H9 (cell line): ENCODE measurements at regions not wholly inside any gene's neighbourhood (a gene's known extent, or its start where the extent isn't known, plus 50 kb on each side); places are given as distances from the start of the nearest gene placed in this dataset.

Experiments
- DNase-seq: peaks from one replicate; pipeline ENCODE4 v3.0.0-alpha.2; 2017
- H2AFZ ChIP-seq: one replicate; pipeline ENCODE4 v1.6.1; 2013; ENCODE audit warnings: mild to moderate bottlenecking, low read length, control low read depth, moderate library complexity
- H2AK5ac ChIP-seq: 2 replicates; pipeline ENCODE4 v1.6.1; 2013; ENCODE audit warnings: low read length, control low read depth, mixed read lengths; ENCODE audit not compliant: insufficient read length
- H2BK120ac ChIP-seq: one replicate; pipeline ENCODE4 v1.6.1; 2013; ENCODE audit warnings: low read depth, mild to moderate bottlenecking, low read length, control low read depth, inconsistent platforms; ENCODE audit not compliant: poor library complexity, severe bottlenecking
- H2BK12ac ChIP-seq: 2 replicates; pipeline ENCODE4 v1.6.1; 2013; ENCODE audit warnings: low read length, control low read depth, mixed read lengths, low read depth; ENCODE audit not compliant: insufficient read length
- H2BK15ac ChIP-seq: 2 replicates; pipeline ENCODE4 v1.6.1; 2013; ENCODE audit warnings: low read depth, low read length, control low read depth
- H2BK20ac ChIP-seq: one replicate; pipeline ENCODE4 v1.6.1; 2013; ENCODE audit warnings: low read depth, mild to moderate bottlenecking, low read length, control low read depth, inconsistent platforms; ENCODE audit not compliant: poor library complexity, severe bottlenecking
- H2BK5ac ChIP-seq: 2 replicates; pipeline ENCODE4 v1.6.1; 2013; ENCODE audit warnings: low read length, control low read depth, mixed read lengths; ENCODE audit not compliant: insufficient read length
- H3K14ac ChIP-seq: 2 replicates; pipeline ENCODE4 v1.6.1; 2013; ENCODE audit warnings: low read length, control low read depth; ENCODE audit not compliant: insufficient read depth
- H3K18ac ChIP-seq: 2 replicates; pipeline ENCODE4 v1.6.1; 2013; ENCODE audit warnings: low read depth, mild to moderate bottlenecking, mixed read lengths, low read length, control low read depth; ENCODE audit not compliant: insufficient read length
- H3K23ac ChIP-seq: 2 replicates; pipeline ENCODE4 v1.6.1; 2013; ENCODE audit warnings: low read length, control low read depth, mixed read lengths, low read depth; ENCODE audit not compliant: insufficient read length
- H3K23me2 ChIP-seq: 2 replicates; pipeline ENCODE4 v1.6.1; 2013; ENCODE audit warnings: low read depth, mild to moderate bottlenecking, mixed read lengths, low read length, control low read depth; ENCODE audit not compliant: insufficient read length, poor library complexity, severe bottlenecking
- H3K27ac ChIP-seq: 2 replicates; pipeline ENCODE4 v1.5.1; 2013; ENCODE audit warnings: low read length, control low read depth, mixed read lengths, low read depth; ENCODE audit not compliant: insufficient read length
- H3K27me3 ChIP-seq: 2 replicates; pipeline ENCODE4 v1.6.1; 2013; ENCODE audit warnings: low read length, control low read depth, inconsistent platforms; ENCODE audit not compliant: insufficient read depth
- H3K4ac ChIP-seq: 2 replicates; pipeline ENCODE4 v1.6.1; 2013; ENCODE audit warnings: low read depth, mild to moderate bottlenecking, control low read depth, inconsistent platforms, low read length, moderate library complexity
- H3K4me1 ChIP-seq: 2 replicates; pipeline ENCODE4 v1.6.1; 2013; ENCODE audit warnings: low read length, control low read depth, inconsistent platforms; ENCODE audit not compliant: insufficient read depth
- H3K4me2 ChIP-seq: 2 replicates; pipeline ENCODE4 v1.6.1; 2013; ENCODE audit warnings: low read length, control low read depth, mixed read lengths; ENCODE audit not compliant: insufficient read length, insufficient read depth
- H3K56ac ChIP-seq: 2 replicates; pipeline ENCODE4 v1.6.1; 2013; ENCODE audit warnings: low read depth, mild to moderate bottlenecking, mixed read lengths, low read length, control low read depth; ENCODE audit not compliant: insufficient read length
- H3K79me1 ChIP-seq: 2 replicates; pipeline ENCODE4 v1.6.1; 2013; ENCODE audit warnings: low read depth, mild to moderate bottlenecking, moderate library complexity, low read length, control low read depth, inconsistent platforms; ENCODE audit not compliant: insufficient read depth, poor library complexity, severe bottlenecking
- H3K79me2 ChIP-seq: 2 replicates; pipeline ENCODE4 v1.6.1; 2013; ENCODE audit warnings: low read length, control low read depth, inconsistent platforms; ENCODE audit not compliant: insufficient read depth
- H3K9ac ChIP-seq: 2 replicates; pipeline ENCODE4 v1.6.1; 2013; ENCODE audit warnings: low read length, control low read depth, mixed read lengths; ENCODE audit not compliant: insufficient read length; ENCODE audit errors: extremely low read depth
- H3K9me3 ChIP-seq: one replicate; pipeline ENCODE4 v1.6.1; 2013; ENCODE audit warnings: low read depth, low read length, inconsistent platforms; ENCODE audit not compliant: control insufficient read depth
- H3T11ph ChIP-seq: one replicate; pipeline ENCODE4 v1.6.1; 2013; ENCODE audit warnings: mild to moderate bottlenecking, low read length, control low read depth, inconsistent platforms
- H4K20me1 ChIP-seq: one replicate; pipeline ENCODE4 v1.6.1; 2013; ENCODE audit not compliant: control insufficient read depth, insufficient read length, insufficient read depth
- H4K5ac ChIP-seq: 2 replicates; pipeline ENCODE4 v1.6.1; 2013; ENCODE audit warnings: low read depth, mild to moderate bottlenecking, mixed read lengths, low read length, control low read depth; ENCODE audit not compliant: insufficient read length
- H4K8ac ChIP-seq: replicated peaks from 2 replicates; pipeline ENCODE4 v1.6.1; 2013; ENCODE audit warnings: low read length, control low read depth, mixed read lengths, low read depth; ENCODE audit not compliant: insufficient read length
- H4K91ac ChIP-seq: 2 replicates; pipeline ENCODE4 v1.6.1; 2013; ENCODE audit warnings: low read depth, mild to moderate bottlenecking, moderate library complexity, mixed read lengths, low read length, control low read depth; ENCODE audit not compliant: insufficient read length
- H3K27ac Mint-ChIP-seq, 3 experiments: 2 replicates in 2 of 3; 3 replicates in 1 of 3; pipeline ENCODE4 v1.8.0; 2020 to 2021; ENCODE audit warnings: mixed read lengths in 3 of 3, mild to moderate bottlenecking in 1 of 3, moderate library complexity in 1 of 3
- H3K27me3 Mint-ChIP-seq: 2 replicates; pipeline ENCODE4 v1.8.0; 2021; ENCODE audit warnings: low read depth, mild to moderate bottlenecking, moderate library complexity, mixed read lengths
- H3K36me3 Mint-ChIP-seq, 3 experiments: 2 replicates in 2 of 3; 3 replicates in 1 of 3; pipeline ENCODE4 v1.8.0; 2020 to 2021; ENCODE audit warnings: low read depth in 3 of 3, mixed read lengths in 3 of 3; ENCODE audit not compliant: insufficient read depth in 1 of 3
- H3K4me1 Mint-ChIP-seq, 2 experiments: 2 replicates each; pipeline ENCODE4 v1.8.0; 2020; ENCODE audit warnings: mixed read lengths in 2 of 2
- H3K4me3 Mint-ChIP-seq, 2 experiments: 2 replicates in 1 of 2; 3 replicates in 1 of 2; pipeline ENCODE4 v1.8.0; 2020 to 2021; ENCODE audit warnings: mild to moderate bottlenecking in 2 of 2, mixed read lengths in 2 of 2, moderate library complexity in 1 of 2
- H3K9me3 Mint-ChIP-seq, 2 experiments: 2 replicates in 1 of 2; 3 replicates in 1 of 2; pipeline ENCODE4 v1.8.0; 2020; ENCODE audit warnings: mild to moderate bottlenecking in 2 of 2, mixed read lengths in 2 of 2, moderate library complexity in 1 of 2
- WGBS: extraction: QIAGEN DNeasy Blood & Tissue Kit; methylation state at CpG from one replicate; pipeline ENCODE4 v1.1.7; 2013; ENCODE audit warnings: missing lambda C conversion rate, low lambda C conversion rate, mixed read lengths; ENCODE audit not compliant: insufficient read length; ENCODE audit errors: extremely low coverage; 5-methylcytosine and 5-hydroxymethylcytosine counted together
- TF ChIP-seq, protein P1 (sequence below): fragments of 200-600 bp; sonication (generic); conservative IDR thresholded peaks from 3 replicates; pipeline ENCODE4 v1.8.0; 2021; ENCODE audit warnings: antibody characterized with exemption, mild to moderate bottlenecking

DNA sequence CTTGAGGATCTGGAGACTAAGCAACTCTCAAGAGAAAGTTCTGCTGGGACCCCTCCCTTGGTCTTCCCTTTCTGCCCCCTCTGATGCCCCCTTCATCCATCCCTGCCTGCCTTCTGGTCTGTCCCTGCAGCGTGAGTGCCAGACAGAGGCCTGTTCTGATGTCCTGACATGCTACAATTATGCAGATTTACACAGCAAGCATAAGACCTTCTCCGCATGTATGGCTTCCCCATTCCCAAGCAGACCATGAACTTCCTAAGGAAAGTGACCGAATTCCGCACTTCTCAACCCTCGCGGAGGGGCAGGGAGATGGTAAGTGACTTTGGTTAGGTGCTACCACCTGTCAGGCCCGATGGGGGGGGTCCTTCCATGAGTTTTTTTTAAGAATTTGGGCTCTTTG, 150.1 kb upstream of the SDK2 start:
- DNase-seq, result no peak
- no peak overlapping the region for H3K27ac Mint-ChIP-seq
- H2BK12ac ChIP-seq, result no peak overlapping the region
- TF ChIP-seq, protein P1, sequence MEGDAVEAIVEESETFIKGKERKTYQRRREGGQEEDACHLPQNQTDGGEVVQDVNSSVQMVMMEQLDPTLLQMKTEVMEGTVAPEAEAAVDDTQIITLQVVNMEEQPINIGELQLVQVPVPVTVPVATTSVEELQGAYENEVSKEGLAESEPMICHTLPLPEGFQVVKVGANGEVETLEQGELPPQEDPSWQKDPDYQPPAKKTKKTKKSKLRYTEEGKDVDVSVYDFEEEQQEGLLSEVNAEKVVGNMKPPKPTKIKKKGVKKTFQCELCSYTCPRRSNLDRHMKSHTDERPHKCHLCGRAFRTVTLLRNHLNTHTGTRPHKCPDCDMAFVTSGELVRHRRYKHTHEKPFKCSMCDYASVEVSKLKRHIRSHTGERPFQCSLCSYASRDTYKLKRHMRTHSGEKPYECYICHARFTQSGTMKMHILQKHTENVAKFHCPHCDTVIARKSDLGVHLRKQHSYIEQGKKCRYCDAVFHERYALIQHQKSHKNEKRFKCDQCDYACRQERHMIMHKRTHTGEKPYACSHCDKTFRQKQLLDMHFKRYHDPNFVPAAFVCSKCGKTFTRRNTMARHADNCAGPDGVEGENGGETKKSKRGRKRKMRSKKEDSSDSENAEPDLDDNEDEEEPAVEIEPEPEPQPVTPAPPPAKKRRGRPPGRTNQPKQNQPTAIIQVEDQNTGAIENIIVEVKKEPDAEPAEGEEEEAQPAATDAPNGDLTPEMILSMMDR, result no peak
- no peak overlapping the region for H4K8ac ChIP-seq
- H3K27me3 Mint-ChIP-seq, result peaks cover 27% of the 10 kb centered on the region
- no peak overlapping the region for H3K4me2 ChIP-seq
- H3K27me3 ChIP-seq, result no peaks in the 10 kb centered on the region
- H4K5ac ChIP-seq, result no peak overlapping the region
- no peak overlapping the region for H3K18ac ChIP-seq
- H3K4me1 ChIP-seq, result peaks cover 3% of the 10 kb centered on the region; the same call in 1 of the 2 replicates
- no peaks in the 10 kb centered on the region for H4K20me1 ChIP-seq
- no peak overlapping the region for H3K23ac ChIP-seq
- no peak overlapping the region for H2AK5ac ChIP-seq
- no peak overlapping the region for H2BK120ac ChIP-seq
- H3K9ac ChIP-seq, result no peak overlapping the region
- H3K4me1 Mint-ChIP-seq, result peaks cover 0 to 7% of the 10 kb centered on the region in 2 experiments; a peak in 2 of 4 replicates
- no peak overlapping the region for H3K14ac ChIP-seq
- no peak overlapping the region for H4K91ac ChIP-seq
- WGBS, result no CpG with 5 or more reads among the region's 7 CpGs
- H3K36me3 Mint-ChIP-seq, result no peaks in the 10 kb centered on the region
- H3K79me1 ChIP-seq, result no peaks in the 10 kb centered on the region
- H3K9me3 Mint-ChIP-seq, result no peaks in the 10 kb centered on the region
- no peak overlapping the region for H3K4ac ChIP-seq
- no peaks in the 10 kb centered on the region for H3K79me2 ChIP-seq
- H2BK20ac ChIP-seq, result no peak overlapping the region
- H3K4me3 Mint-ChIP-seq, result no peak overlapping the region
- H3T11ph ChIP-seq, result no peak overlapping the region
- H2AFZ ChIP-seq, result no peak overlapping the region
- H3K56ac ChIP-seq, result no peak overlapping the region
- H2BK5ac ChIP-seq, result no peak overlapping the region
- no peak overlapping the region for H3K27ac ChIP-seq
- H2BK15ac ChIP-seq, result no peak overlapping the region
- H3K23me2 ChIP-seq, result no peaks in the 10 kb centered on the region
- H3K9me3 ChIP-seq, result no peaks in the 10 kb centered on the region
